Stimulated activated naive B cell treated with anti-CD40 and anti-IgM and Interleukin-4, amounts not matched to agents 10 μg/mL and 1 μg/mL and 100 μg/mL, for 72 hours (primary cell): ENCODE measurements at regions not wholly inside any gene's neighbourhood (a gene's known extent, or its start where the extent isn't known, plus 50 kb on each side); places are given as distances from the start of the nearest gene placed in this dataset.
A peak's percentile ranks its signal among the peaks of the same experiment; 100 is the strongest.
"Not testable (repeated sequence)": the region's sequence is repeated elsewhere in the genome, so short reads cannot be mapped to it uniquely, and the experiment has no call there.

Source experiments
- ATAC-seq, 2 donors: fragments of 150-1000 bp; cut with Tn5 transposase; replicated peaks; 2 replicates each; pipeline ENCODE4 v1.10.0; 2021; ENCODE audit warnings: moderate library complexity in 1 of 2
- DNase-seq: peaks from one replicate; pipeline ENCODE4 v3.0.0; 2021
- H3K27ac Mint-ChIP-seq: one replicate; pipeline ENCODE4 v1.8.0; 2022; ENCODE audit warnings: mild to moderate bottlenecking, mixed read lengths
- H3K27me3 Mint-ChIP-seq, 2 donors: one replicate each; pipeline ENCODE4 v1.8.0; 2022; ENCODE audit warnings: mixed read lengths in 2 of 2
- H3K36me3 Mint-ChIP-seq, 2 donors: one replicate each; pipeline ENCODE4 v1.8.0; 2022; ENCODE audit warnings: mixed read lengths in 2 of 2, mild to moderate bottlenecking in 1 of 2
- H3K4me1 Mint-ChIP-seq, 2 donors: one replicate each; pipeline ENCODE4 v1.8.0; 2022; ENCODE audit warnings: mixed read lengths in 2 of 2, mild to moderate bottlenecking in 1 of 2
- H3K4me3 Mint-ChIP-seq, 2 donors: one replicate each; pipeline ENCODE4 v1.8.0; 2022; ENCODE audit warnings: mild to moderate bottlenecking in 2 of 2, mixed read lengths in 2 of 2, moderate library complexity in 1 of 2
- H3K9me3 Mint-ChIP-seq, 2 donors: one replicate each; pipeline ENCODE4 v1.8.0; 2022; ENCODE audit warnings: mixed read lengths in 2 of 2, mild to moderate bottlenecking in 1 of 2

DNA sequence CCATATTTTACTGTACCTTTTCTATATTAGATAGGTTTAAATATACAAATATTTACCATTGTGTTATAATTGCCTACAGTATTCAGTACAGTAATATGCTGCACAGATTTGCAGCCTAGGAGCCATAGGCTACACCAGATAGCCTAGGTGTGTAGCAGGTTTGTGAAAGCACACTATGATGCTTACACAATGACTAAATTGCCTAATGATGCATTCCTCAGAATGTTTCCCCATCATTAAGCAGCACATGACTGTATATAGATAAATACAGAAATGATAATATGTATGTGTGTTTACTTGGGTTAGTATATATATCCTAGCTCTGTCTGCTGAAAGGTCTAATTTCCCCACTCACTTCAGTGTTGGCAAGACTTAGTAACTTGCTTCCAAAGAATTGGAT lies 65.8 kb downstream of the MYL3 start:
- H3K4me1 Mint-ChIP-seq, result peaks cover 15 to 17% of the 10 kb centered on the region in 2 donors
- H3K27ac Mint-ChIP-seq, result no peak overlapping the region
- ATAC-seq, result no peak
- H3K36me3 Mint-ChIP-seq, result peaks cover 0 to 2% of the 10 kb centered on the region in 2 donors
- H3K27me3 Mint-ChIP-seq, result peaks cover 17 to 20% of the 10 kb centered on the region in 2 donors
- no peak overlapping the region for H3K4me3 Mint-ChIP-seq
- no peak for DNase-seq
- peaks cover 0 to 4% of the 10 kb centered on the region in 2 donors for H3K9me3 Mint-ChIP-seq

GRCh38 chr3:46793340-46793739 lies 69.9 kb downstream of the MYL3 start:
- not testable (repeated sequence) for H3K9me3 Mint-ChIP-seq, H3K36me3 Mint-ChIP-seq, ATAC-seq, H3K27ac Mint-ChIP-seq, H3K4me3 Mint-ChIP-seq, DNase-seq
- Mint-ChIP-seq H3K27me3 (peaks cover 35 to 49% of the 10 kb centered on the region in 2 donors), H3K4me1 (peaks cover 18 to 20% of the 10 kb centered on the region in 2 donors)

- DNase-seq (no peak), ATAC-seq (peak; percentile 72 to 84)
- Mint-ChIP-seq H3K36me3 (peaks cover 0 to 3% of the 10 kb centered on the region in 2 donors), H3K27ac (no peak overlapping the region), H3K27me3 (peaks cover 0 to 6% of the 10 kb centered on the region in 2 donors), H3K4me1 (peaks cover 4 to 9% of the 10 kb centered on the region in 2 donors), H3K4me3 (no peak overlapping the region), H3K9me3 (peaks cover 4 to 9% of the 10 kb centered on the region in 2 donors)
These were observed 60.4 kb upstream of the PRSS50 start for GRCh38 chr3:46778101-46778500.

DNA sequence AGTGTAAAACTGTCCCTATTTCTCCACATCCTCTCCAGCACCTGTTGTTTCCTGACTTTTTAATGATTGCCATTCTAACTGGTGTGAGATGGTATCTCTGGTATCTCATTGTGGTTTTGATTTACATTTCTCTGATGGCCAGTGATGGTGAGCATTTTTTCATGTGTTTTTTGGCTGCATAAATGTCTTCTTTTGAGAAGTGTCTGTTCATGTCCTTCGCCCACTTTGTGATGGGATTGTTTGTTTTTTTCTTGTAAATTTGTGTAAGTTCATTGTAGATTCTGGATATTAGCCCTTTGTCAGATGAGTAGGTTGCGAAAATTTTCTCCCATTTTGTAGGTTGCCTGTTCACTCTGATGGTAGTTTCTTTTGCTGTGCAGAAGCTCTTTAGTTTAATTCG lies 54.8 kb upstream of the PRSS50 start:
- not testable (repeated sequence) for H3K36me3 Mint-ChIP-seq, H3K4me1 Mint-ChIP-seq, ATAC-seq, H3K27ac Mint-ChIP-seq, DNase-seq, H3K4me3 Mint-ChIP-seq, H3K27me3 Mint-ChIP-seq
- H3K9me3 Mint-ChIP-seq, result peaks cover 11 to 13% of the 10 kb centered on the region in 2 donors

DNA sequence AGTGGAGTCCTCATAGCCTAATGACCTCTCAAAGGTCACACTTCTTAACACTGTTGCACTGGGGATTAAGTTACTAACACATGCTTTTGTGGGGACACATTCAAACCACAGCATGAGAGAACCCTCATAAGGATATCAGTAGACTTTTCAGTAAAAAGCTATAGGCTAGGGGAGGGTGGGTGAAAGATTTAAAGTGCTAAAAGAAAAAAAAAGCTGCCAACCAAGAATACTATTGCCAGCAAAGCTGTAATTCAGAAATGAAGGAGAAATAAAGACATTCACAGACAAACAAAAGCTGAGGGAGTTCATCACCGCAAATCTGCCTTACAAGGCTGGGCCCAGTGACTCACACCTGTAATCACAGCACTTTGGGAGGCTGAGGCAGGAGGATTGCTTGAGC lies 50.4 kb upstream of the PRSS50 start:
- Mint-ChIP-seq H3K4me1 (no peaks in the 10 kb centered on the region), H3K9me3 (peaks cover 18 to 24% of the 10 kb centered on the region in 2 donors), H3K27ac (no peak overlapping the region), H3K27me3 (no peaks in the 10 kb centered on the region), H3K4me3 (no peak overlapping the region), H3K36me3 (peaks cover 1 to 11% of the 10 kb centered on the region in 2 donors)
- ATAC-seq (no peak), DNase-seq (no peak)
